HFFc6 (cell line): ENCODE measurements at regions not wholly inside any gene's neighbourhood (a gene's known extent, or its start where the extent isn't known, plus 50 kb on each side); places are given as distances from the start of the nearest gene placed in this dataset.

ENCODE experiments used
- DNase-seq: peaks from one replicate; pipeline ENCODE4 v3.0.0-alpha.2; 2018
- H3K27ac Mint-ChIP-seq: 2 replicates; pipeline ENCODE4 v1.8.0; 2020; ENCODE audit warnings: mild to moderate bottlenecking, mixed read lengths
- H3K27me3 Mint-ChIP-seq: 2 replicates; pipeline ENCODE4 v1.8.0; 2021; ENCODE audit warnings: mild to moderate bottlenecking, moderate library complexity, mixed read lengths; ENCODE audit not compliant: insufficient read depth
- H3K36me3 Mint-ChIP-seq: 2 replicates; pipeline ENCODE4 v1.8.0; 2021; ENCODE audit warnings: low read depth, mixed read lengths
- H3K4me1 Mint-ChIP-seq: 2 replicates; pipeline ENCODE4 v1.8.0; 2020; ENCODE audit warnings: low read depth, mixed read lengths
- H3K4me3 Mint-ChIP-seq: 2 replicates; pipeline ENCODE4 v1.8.0; 2020; ENCODE audit warnings: mild to moderate bottlenecking, moderate library complexity, mixed read lengths
- H3K9me3 Mint-ChIP-seq: 2 replicates; pipeline ENCODE4 v1.8.0; 2020; ENCODE audit warnings: mild to moderate bottlenecking, mixed read lengths
- CTCF ChIP-seq: fragments of 200-600 bp; sonication (generic); IDR thresholded peaks from 2 replicates; pipeline ENCODE4 v1.5.0; 2021; ENCODE audit warnings: antibody characterized with exemption, mild to moderate bottlenecking

GRCh38 chr1:38455829-38456530 is 403.6 kb downstream of the RRAGC start:
- Mint-ChIP-seq H3K36me3 (peaks cover 5% of the 10 kb centered on the region; the same call in 1 of the 2 replicates), H3K27ac (no peak overlapping the region), H3K4me1 (no peaks in the 10 kb centered on the region), H3K27me3 (peaks cover 4% of the 10 kb centered on the region; the same call in 1 of the 2 replicates), H3K4me3 (no peak overlapping the region), H3K9me3 (peaks cover 46% of the 10 kb centered on the region)
- DNase-seq: no peak
- TF ChIP-seq CTCF: no peak

DNA sequence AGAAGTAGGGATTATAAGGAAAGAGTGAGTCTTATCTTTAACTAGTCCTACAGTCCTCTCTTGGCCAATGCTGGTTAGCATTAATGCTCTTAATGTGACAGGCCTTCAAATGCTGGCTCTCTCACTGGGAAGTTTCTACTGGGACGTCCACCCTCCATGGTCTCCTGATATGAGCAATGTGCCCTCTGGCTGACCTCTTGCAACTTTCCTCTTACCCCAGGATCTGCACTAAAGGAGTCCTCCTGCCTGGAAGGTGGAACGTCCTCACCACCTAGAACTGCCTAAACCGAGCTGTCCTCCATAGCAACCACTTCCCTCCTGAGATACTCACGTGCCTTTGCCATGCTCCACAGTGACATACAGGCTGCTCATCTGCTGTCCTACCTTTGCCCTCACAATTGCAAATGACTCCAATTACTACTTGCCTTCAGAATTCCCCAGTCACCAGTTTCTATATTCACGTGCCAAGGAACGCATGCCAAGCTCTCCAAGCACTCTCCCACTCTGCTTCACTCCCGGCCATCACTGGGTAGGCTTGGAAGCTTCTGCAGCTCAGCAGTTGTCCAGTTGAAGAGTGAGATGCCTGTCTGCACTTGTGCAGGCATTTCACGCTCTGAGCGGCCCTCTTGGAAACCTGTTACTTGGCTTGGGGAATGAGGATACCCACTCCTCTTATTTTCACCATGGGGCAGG is 404.7 kb downstream of the RRAGC start:
- Mint-ChIP-seq H3K27ac (no peak overlapping the region), H3K27me3 (peaks cover 4% of the 10 kb centered on the region; the same call in 1 of the 2 replicates), H3K4me3 (no peak overlapping the region), H3K4me1 (no peaks in the 10 kb centered on the region), H3K9me3 (peaks cover 54% of the 10 kb centered on the region), H3K36me3 (peaks cover 5% of the 10 kb centered on the region; the same call in 1 of the 2 replicates)
- no peak for DNase-seq
- no peak for TF ChIP-seq CTCF

- TF ChIP-seq CTCF: no peak
- Mint-ChIP-seq H3K27ac (no peak overlapping the region), H3K4me3 (no peak overlapping the region), H3K36me3 (peaks cover 5% of the 10 kb centered on the region; the same call in 1 of the 2 replicates), H3K4me1 (no peaks in the 10 kb centered on the region), H3K27me3 (peaks cover 4% of the 10 kb centered on the region; the same call in 1 of the 2 replicates), H3K9me3 (peaks cover 49% of the 10 kb centered on the region)
- DNase-seq: no peak
Measured at GRCh38 chr1:38454236-38454635, 405.3 kb downstream of the RRAGC start.

- no peak overlapping the region for H3K4me3 Mint-ChIP-seq
- H3K9me3 Mint-ChIP-seq: peaks cover 53% of the 10 kb centered on the region
- DNase-seq: no peak
- peaks cover 5% of the 10 kb centered on the region for H3K36me3 Mint-ChIP-seq
- no peaks in the 10 kb centered on the region for H3K4me1 Mint-ChIP-seq
- no peak for TF ChIP-seq CTCF
- no peak overlapping the region for H3K27ac Mint-ChIP-seq
- peaks cover 7% of the 10 kb centered on the region for H3K27me3 Mint-ChIP-seq
Measured at GRCh38 chr1:38452246-38452645, 405.7 kb upstream of the POU3F1 start.

GRCh38 chr1:38451541-38451993 is 405.0 kb upstream of the POU3F1 start:
- Mint-ChIP-seq H3K27me3 (peaks cover 7% of the 10 kb centered on the region), H3K9me3 (peaks cover 51% of the 10 kb centered on the region), H3K4me3 (no peak overlapping the region), H3K36me3 (peaks cover 5% of the 10 kb centered on the region), H3K4me1 (no peaks in the 10 kb centered on the region), H3K27ac (no peak overlapping the region)
- TF ChIP-seq CTCF: no peak
- peak; percentile 25 for DNase-seq
